HepG2 (cell line): ENCODE measurements at regions not wholly inside any gene's neighbourhood (a gene's known extent, or its start where the extent isn't known, plus 50 kb on each side); places are given as distances from the start of the nearest gene placed in this dataset.

ENCODE experiments used
- AHDC1 ChIP-seq: sonication (generic); formaldehyde crosslinking; IDR thresholded peaks from 2 replicates; pipeline ENCODE4 v1.5.1; 2020; ENCODE audit warnings: mild to moderate bottlenecking, missing genetic modification reagents, borderline replicate concordance
- CBFB ChIP-seq: sonication (generic); formaldehyde crosslinking; IDR thresholded peaks from 2 replicates; pipeline ENCODE4 v1.4.0; 2020; ENCODE audit warnings: missing genetic modification reagents
- CBX2 ChIP-seq, 2 experiments: fragments of 200-600 bp in 1 of 2; sonication (generic); formaldehyde crosslinking in 1 of 2; IDR thresholded peaks; 2 replicates each; pipeline versions ENCODE4 v1.7.0 to v1.8.1; 2018 to 2022; ENCODE audit warnings: low read depth in 2 of 2, low read length in 1 of 2, mild to moderate bottlenecking in 1 of 2, missing genetic modification reagents in 1 of 2
- E2F5 ChIP-seq: sonication (generic); formaldehyde crosslinking; conservative IDR thresholded peaks from 2 replicates; pipeline ENCODE4 v1.4.0; 2020; ENCODE audit warnings: missing genetic modification reagents
- EP300 ChIP-seq, 3 experiments: sonication (generic) in 1 of 3; formaldehyde crosslinking in 1 of 3; IDR thresholded peaks; 2 replicates each; pipeline versions ENCODE4 v1.5.1 to v1.6.1; 2011 to 2020; ENCODE audit warnings: low read depth in 2 of 3, low read length in 2 of 3, borderline replicate concordance in 1 of 3, improper control_type of control experiment in 1 of 3, mild to moderate bottlenecking in 1 of 3, missing genetic modification reagents in 1 of 3, moderate library complexity in 1 of 3
- ETV5 ChIP-seq: IDR thresholded peaks from 2 replicates; pipeline ENCODE4 v1.6.1; 2018; ENCODE audit warnings: missing biosample characterization, missing genetic modification reagents, inconsistent platforms, borderline replicate concordance
- FOXJ3 ChIP-seq: sonication (generic); formaldehyde crosslinking; IDR thresholded peaks from 2 replicates; pipeline ENCODE4 v1.4.0; 2020; ENCODE audit warnings: missing genetic modification reagents, mild to moderate bottlenecking, borderline replicate concordance
- HBP1 ChIP-seq: IDR thresholded peaks from 2 replicates; pipeline ENCODE4 v1.6.1; 2016; ENCODE audit warnings: low read depth, control low read depth
- JUN ChIP-seq: sonication (generic); formaldehyde crosslinking; IDR thresholded peaks from 2 replicates; pipeline ENCODE4 v1.4.0; 2020; ENCODE audit warnings: mild to moderate bottlenecking, missing genetic modification reagents
- MEIS2 ChIP-seq: sonication (generic); formaldehyde crosslinking; IDR thresholded peaks from 2 replicates; pipeline ENCODE4 v1.9.0; 2021; ENCODE audit warnings: mild to moderate bottlenecking, missing genetic modification reagents
- RORA ChIP-seq: sonication (generic); formaldehyde crosslinking; IDR thresholded peaks from 2 replicates; pipeline ENCODE4 v1.5.0; 2020; ENCODE audit warnings: mild to moderate bottlenecking, missing genetic modification reagents, moderate library complexity
- SMYD3 ChIP-seq: sonication (generic); formaldehyde crosslinking; IDR thresholded peaks from 2 replicates; pipeline ENCODE4 v1.8.1; 2023; ENCODE audit warnings: mild to moderate bottlenecking, missing genetic modification reagents
- SP5 ChIP-seq: IDR thresholded peaks from 2 replicates; pipeline ENCODE4 v1.6.1; 2016; ENCODE audit warnings: low read depth, borderline replicate concordance
- SSRP1 ChIP-seq: IDR thresholded peaks from 2 replicates; pipeline ENCODE4 v1.6.1; 2016; ENCODE audit warnings: control low read depth
- TARDBP ChIP-seq: sonication (generic); formaldehyde crosslinking; IDR thresholded peaks from 2 replicates; pipeline ENCODE4 v1.8.0; 2022; ENCODE audit warnings: mild to moderate bottlenecking, missing genetic modification reagents
- TFDP1 ChIP-seq: IDR thresholded peaks from 2 replicates; pipeline ENCODE4 v1.6.1; 2016; ENCODE audit warnings: missing compliant biosample characterization, missing genetic modification reagents, borderline replicate concordance
- THAP11 ChIP-seq: IDR thresholded peaks from 2 replicates; pipeline ENCODE4 v1.6.1; 2016; ENCODE audit warnings: missing biosample characterization, missing genetic modification reagents
- ZNF263 ChIP-seq: sonication (generic); formaldehyde crosslinking; IDR thresholded peaks from 2 replicates; pipeline ENCODE4 v1.4.0; 2020; ENCODE audit warnings: missing genetic modification reagents
- ZNF564 ChIP-seq: sonication (generic); formaldehyde crosslinking; IDR thresholded peaks from 2 replicates; pipeline ENCODE4 v1.8.1; 2023; ENCODE audit warnings: mild to moderate bottlenecking, missing genetic modification reagents

GRCh38 chr5:74918232-74918669, 52.1 kb upstream of the FAM169A start (continued):
- TF ChIP-seq AHDC1 (CRISPR knock-in tag) (peak; percentile 87; the same call in 1 of the 2 replicates), CBX2 (IDR thresholded peaks at IDR 0.05; ENCODE audit: low read depth, low read length) (no peak), CBX2 (CRISPR knock-in tag; IDR thresholded peaks at IDR 0.05; ENCODE audit: low read depth) (no peak), JUN (0 out of 2 replicates have a peak, but pooled peaks have one; percentile 55), SSRP1 (0 out of 2 replicates have a peak, but pooled peaks have one; percentile 42), THAP11 (CRISPR knock-in tag) (peak; percentile 66; the same call in 1 of the 2 replicates), CBFB (CRISPR knock-in tag) (no peak), TARDBP (CRISPR knock-in tag) (0 out of 2 replicates have a peak, but pooled peaks have one; percentile 41), ETV5 (peak; percentile 40; the same call in 1 of the 2 replicates), TFDP1 (CRISPR knock-in tag) (peak; percentile 26; the same call in 1 of the 2 replicates), ZNF564 (CRISPR knock-in tag) (peak; percentile 66; the same call in 1 of the 2 replicates), SP5 (CRISPR knock-in tag) (peak; percentile 39; the same call in 1 of the 2 replicates), ZNF263 (CRISPR knock-in tag) (no peak), EP300 (IDR thresholded peaks at IDR 0.05; ENCODE audit: low read depth in 2 of 2, low read length in 2 of 2) (peak in 1 of 2 experiments; percentile 92; a peak in 3 of 4 replicates), EP300 (CRISPR knock-in tag; IDR thresholded peaks at IDR 0.05; ENCODE audit: borderline replicate concordance) (peak; percentile 84), RORA (no peak), E2F5 (CRISPR knock-in tag) (no peak), SMYD3 (CRISPR knock-in tag) (0 out of 2 replicates have a peak, but pooled peaks have one; percentile 28), HBP1 (CRISPR knock-in tag) (peak; percentile 87; the same call in 1 of the 2 replicates), MEIS2 (CRISPR knock-in tag) (no peak), FOXJ3 (CRISPR knock-in tag) (peak; percentile 92)
